ENCODE measurements at regions not wholly inside any gene's neighbourhood (a gene's known extent, or its start where the extent isn't known, plus 50 kb on each side); places are given as distances from the start of the nearest gene placed in this dataset.
"Not testable (repeated sequence)": the region's sequence is repeated elsewhere in the genome, so short reads cannot be mapped to it uniquely, and the experiment has no call there.

- no peaks in the 10 kb centered on the region for H3K27me3 ChIP-seq (ENCODE audit: insufficient read depth, low read length)
- H3K36me3 ChIP-seq (ENCODE audit: insufficient read depth, low read length) = no peaks in the 10 kb centered on the region
Measured at GRCh38 chr4:186368281-186368680, 102.3 kb downstream of the F11 start.

GRCh38 chr4:186366326-186366725, 100.3 kb downstream of the F11 start:
- Histone ChIP-seq H3K27me3 (ENCODE audit: insufficient read depth, low read length) (no peaks in the 10 kb centered on the region), H3K9me2 (ENCODE audit: low read depth, low read length) (no peaks in the 10 kb centered on the region), H3K4me2 (ENCODE audit: low read length) (no peak overlapping the region), H3K36me3 (ENCODE audit: insufficient read depth, low read length) (no peaks in the 10 kb centered on the region), H3K9ac (ENCODE audit: low read length) (no peak overlapping the region), H3K4me3 (ENCODE audit: low read depth, low read length, poor library complexity, severe bottlenecking) (no peak overlapping the region), H4K20me1 (ENCODE audit: insufficient read depth, low read length) (no peaks in the 10 kb centered on the region), H3K9me3 (ENCODE audit: low read length) (no peaks in the 10 kb centered on the region; the same call in 1 of the 2 replicates), H3K4me1 (ENCODE audit: insufficient read depth, low read length, severe bottlenecking) (no peaks in the 10 kb centered on the region), H3K27ac (ENCODE audit: low read depth, low read length, poor library complexity, severe bottlenecking) (no peak overlapping the region), H3F3A (ENCODE audit: insufficient read depth, low read length) (no peaks in the 10 kb centered on the region), H2AFZ (ENCODE audit: low read length) (no peak overlapping the region), H3K79me2 (ENCODE audit: insufficient read depth, low read length) (no peaks in the 10 kb centered on the region)
- TF ChIP-seq EZH2 (IDR thresholded peaks at IDR 0.05; ENCODE audit: borderline replicate concordance, low read length) = no peak
- peak; percentile 43; the same call in 1 of the 2 replicates for TF ChIP-seq CTCF (IDR thresholded peaks at IDR 0.05; ENCODE audit: low read length)

More at GRCh38 chr4:186368281-186368680, 102.3 kb downstream of the F11 start:
- Histone ChIP-seq H4K20me1 (ENCODE audit: insufficient read depth, low read length) (no peaks in the 10 kb centered on the region), H3K4me3 (ENCODE audit: low read depth, low read length, poor library complexity, severe bottlenecking) (no peak overlapping the region), H3K27ac (ENCODE audit: low read depth, low read length, poor library complexity, severe bottlenecking) (no peak overlapping the region), H3K9me3 (ENCODE audit: low read length) (no peaks in the 10 kb centered on the region; the same call in 1 of the 2 replicates), H3F3A (ENCODE audit: insufficient read depth, low read length) (no peaks in the 10 kb centered on the region), H3K79me2 (ENCODE audit: insufficient read depth, low read length) (no peaks in the 10 kb centered on the region), H3K9me2 (ENCODE audit: low read depth, low read length) (no peaks in the 10 kb centered on the region), H3K4me2 (ENCODE audit: low read length) (no peak overlapping the region), H2AFZ (ENCODE audit: low read length) (no peak overlapping the region), H3K4me1 (ENCODE audit: insufficient read depth, low read length, severe bottlenecking) (no peaks in the 10 kb centered on the region), H3K9ac (ENCODE audit: low read length) (no peak overlapping the region)
- TF ChIP-seq EZH2 (IDR thresholded peaks at IDR 0.05; ENCODE audit: borderline replicate concordance, low read length) = no peak
- no peak for TF ChIP-seq CTCF (IDR thresholded peaks at IDR 0.05; ENCODE audit: low read length)

- H3K36me3 ChIP-seq (ENCODE audit: insufficient read depth, low read length); H4K20me1 ChIP-seq (ENCODE audit: insufficient read depth, low read length); H3K27me3 ChIP-seq (ENCODE audit: insufficient read depth, low read length); H3F3A ChIP-seq (ENCODE audit: insufficient read depth, low read length); H3K4me1 ChIP-seq (ENCODE audit: insufficient read depth, low read length, severe bottlenecking); H3K9me3 ChIP-seq (ENCODE audit: low read length); H3K79me2 ChIP-seq (ENCODE audit: insufficient read depth, low read length); H3K9ac ChIP-seq (ENCODE audit: low read length); H3K4me3 ChIP-seq (ENCODE audit: low read depth, low read length, poor library complexity, severe bottlenecking); H2AFZ ChIP-seq (ENCODE audit: low read length); H3K4me2 ChIP-seq (ENCODE audit: low read length); H3K27ac ChIP-seq (ENCODE audit: low read depth, low read length, poor library complexity, severe bottlenecking); H3K9me2 ChIP-seq (ENCODE audit: low read depth, low read length): not testable (repeated sequence)
- TF ChIP-seq CTCF (IDR thresholded peaks at IDR 0.05; ENCODE audit: low read length) = 0 out of 2 replicates have a peak, but pooled peaks have one; percentile 12
Measured at GRCh38 chr4:186363038-186363437, 97.0 kb downstream of the F11 start.
